ENCODE measurements at regions not wholly inside any gene's neighbourhood (a gene's known extent, or its start where the extent isn't known, plus 50 kb on each side); places are given as distances from the start of the nearest gene placed in this dataset.

GRCh38 chr14:66254038-66254437 lies 232.1 kb upstream of the CCDC196 start:
- Histone ChIP-seq H3K9me3 (no peaks in the 10 kb centered on the region), H3F3A (replicated peaks; ENCODE audit: insufficient read depth) (no peaks in the 10 kb centered on the region), H3K9me2 (no peaks in the 10 kb centered on the region), H3K79me2 (ENCODE audit: insufficient read depth) (no peaks in the 10 kb centered on the region), H3K9ac (no peak overlapping the region), H3K4me2 (no peak overlapping the region), H3K27me3 (ENCODE audit: insufficient read depth) (no peaks in the 10 kb centered on the region), H2AFZ (ENCODE audit: low read depth) (no peak overlapping the region), H3K27ac (ENCODE audit: low read depth in 2 of 2, low read length in 1 of 2) (no peak overlapping the region), H3K4me1 (ENCODE audit: control insufficient read depth in 1 of 2, insufficient read depth in 2 of 2, low read depth in 1 of 2, low read length in 1 of 2) (no peaks in the 10 kb centered on the region), H3K4me3 (ENCODE audit: low read depth in 2 of 2, low read length in 1 of 2) (no peak overlapping the region), H4K20me1 (ENCODE audit: insufficient read depth) (no peaks in the 10 kb centered on the region), H3K36me3 (replicated peaks in 1 of 2; ENCODE audit: control insufficient read depth in 1 of 2, insufficient read depth in 2 of 2, low read length in 1 of 2) (no peaks in the 10 kb centered on the region)
- 50% methylated on average over 3 of the region's 3 CpGs for WGBS (ENCODE audit: low lambda C conversion rate)
- ChIA-PET CTCF (interaction anchor here (0.6 to 1.7 kb wide), 2 partner anchors 12 to 299 kb away, joined by 3 to 4 read pairs; no protein-coding TSS in a partner anchor), POLR2A (no interaction called here)
- TF ChIP-seq, protein P1, sequence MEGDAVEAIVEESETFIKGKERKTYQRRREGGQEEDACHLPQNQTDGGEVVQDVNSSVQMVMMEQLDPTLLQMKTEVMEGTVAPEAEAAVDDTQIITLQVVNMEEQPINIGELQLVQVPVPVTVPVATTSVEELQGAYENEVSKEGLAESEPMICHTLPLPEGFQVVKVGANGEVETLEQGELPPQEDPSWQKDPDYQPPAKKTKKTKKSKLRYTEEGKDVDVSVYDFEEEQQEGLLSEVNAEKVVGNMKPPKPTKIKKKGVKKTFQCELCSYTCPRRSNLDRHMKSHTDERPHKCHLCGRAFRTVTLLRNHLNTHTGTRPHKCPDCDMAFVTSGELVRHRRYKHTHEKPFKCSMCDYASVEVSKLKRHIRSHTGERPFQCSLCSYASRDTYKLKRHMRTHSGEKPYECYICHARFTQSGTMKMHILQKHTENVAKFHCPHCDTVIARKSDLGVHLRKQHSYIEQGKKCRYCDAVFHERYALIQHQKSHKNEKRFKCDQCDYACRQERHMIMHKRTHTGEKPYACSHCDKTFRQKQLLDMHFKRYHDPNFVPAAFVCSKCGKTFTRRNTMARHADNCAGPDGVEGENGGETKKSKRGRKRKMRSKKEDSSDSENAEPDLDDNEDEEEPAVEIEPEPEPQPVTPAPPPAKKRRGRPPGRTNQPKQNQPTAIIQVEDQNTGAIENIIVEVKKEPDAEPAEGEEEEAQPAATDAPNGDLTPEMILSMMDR (IDR thresholded peaks at IDR 0.05): no peak
- TF ChIP-seq FOSL2 (IDR thresholded peaks at IDR 0.05; ENCODE audit: borderline replicate concordance, low read depth) (no peak), RCOR1 (IDR thresholded peaks at IDR 0.05; ENCODE audit: low read length) (no peak), EP300 (IDR thresholded peaks at IDR 0.05; ENCODE audit: borderline replicate concordance in 1 of 2, low read depth in 1 of 2, low read length in 1 of 2) (no peak)
- TF ChIP-seq, protein P2, sequence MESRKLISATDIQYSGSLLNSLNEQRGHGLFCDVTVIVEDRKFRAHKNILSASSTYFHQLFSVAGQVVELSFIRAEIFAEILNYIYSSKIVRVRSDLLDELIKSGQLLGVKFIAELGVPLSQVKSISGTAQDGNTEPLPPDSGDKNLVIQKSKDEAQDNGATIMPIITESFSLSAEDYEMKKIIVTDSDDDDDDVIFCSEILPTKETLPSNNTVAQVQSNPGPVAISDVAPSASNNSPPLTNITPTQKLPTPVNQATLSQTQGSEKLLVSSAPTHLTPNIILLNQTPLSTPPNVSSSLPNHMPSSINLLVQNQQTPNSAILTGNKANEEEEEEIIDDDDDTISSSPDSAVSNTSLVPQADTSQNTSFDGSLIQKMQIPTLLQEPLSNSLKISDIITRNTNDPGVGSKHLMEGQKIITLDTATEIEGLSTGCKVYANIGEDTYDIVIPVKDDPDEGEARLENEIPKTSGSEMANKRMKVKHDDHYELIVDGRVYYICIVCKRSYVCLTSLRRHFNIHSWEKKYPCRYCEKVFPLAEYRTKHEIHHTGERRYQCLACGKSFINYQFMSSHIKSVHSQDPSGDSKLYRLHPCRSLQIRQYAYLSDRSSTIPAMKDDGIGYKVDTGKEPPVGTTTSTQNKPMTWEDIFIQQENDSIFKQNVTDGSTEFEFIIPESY (IDR thresholded peaks at IDR 0.05; ENCODE audit: borderline replicate concordance, low read depth): no peak
- TF ChIP-seq, protein P3, sequence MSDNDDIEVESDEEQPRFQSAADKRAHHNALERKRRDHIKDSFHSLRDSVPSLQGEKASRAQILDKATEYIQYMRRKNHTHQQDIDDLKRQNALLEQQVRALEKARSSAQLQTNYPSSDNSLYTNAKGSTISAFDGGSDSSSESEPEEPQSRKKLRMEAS (IDR thresholded peaks at IDR 0.05; ENCODE audit: low read depth): no peak
- no peak for DNase-seq

GRCh38 chr14:66268802-66269334 lies 217.3 kb upstream of the CCDC196 start:
- no peaks in the 10 kb centered on the region for H3K79me2 ChIP-seq (ENCODE audit: insufficient read depth)
- H2AFZ ChIP-seq (ENCODE audit: low read depth): no peak overlapping the region
- no peak for DNase-seq
- no peak overlapping the region for H3K4me3 ChIP-seq (ENCODE audit: low read depth in 2 of 2, low read length in 1 of 2)
- H3K27ac ChIP-seq (ENCODE audit: low read depth in 2 of 2, low read length in 1 of 2): no peak overlapping the region
- no peaks in the 10 kb centered on the region; a peak in 1 of 4 replicates for H3K4me1 ChIP-seq (ENCODE audit: control insufficient read depth in 1 of 2, insufficient read depth in 2 of 2, low read depth in 1 of 2, low read length in 1 of 2)
- H3K27me3 ChIP-seq (ENCODE audit: insufficient read depth): no peaks in the 10 kb centered on the region
- H3K9me3 ChIP-seq: peaks cover 4% of the 10 kb centered on the region; the same call in 1 of the 2 replicates
- no peaks in the 10 kb centered on the region for H3K9me2 ChIP-seq
- WGBS (ENCODE audit: low lambda C conversion rate): 41% methylated on average over 1 of the region's 1 CpG
- no peak overlapping the region for H3K9ac ChIP-seq
- H3K36me3 ChIP-seq (replicated peaks in 1 of 2; ENCODE audit: control insufficient read depth in 1 of 2, insufficient read depth in 2 of 2, low read length in 1 of 2): no peaks in the 10 kb centered on the region
- H4K20me1 ChIP-seq (ENCODE audit: insufficient read depth): no peaks in the 10 kb centered on the region
- no peaks in the 10 kb centered on the region for H3F3A ChIP-seq (replicated peaks; ENCODE audit: insufficient read depth)
- CTCF ChIA-PET: no interaction called here
- H3K4me2 ChIP-seq: no peak overlapping the region
- POLR2A ChIA-PET: no interaction called here
- TF ChIP-seq POLR2AphosphoS5 (IDR thresholded peaks at IDR 0.05; ENCODE audit: low read depth, low read length) (no peak), USF1 (IDR thresholded peaks at IDR 0.05; ENCODE audit: borderline replicate concordance, low read depth) (no peak), FOXM1 (IDR thresholded peaks at IDR 0.05; ENCODE audit: low read depth) (no peak), GATA2 (CRISPR knock-in tag; IDR thresholded peaks at IDR 0.05) (no peak), TEAD4 (IDR thresholded peaks at IDR 0.05; ENCODE audit: borderline replicate concordance, insufficient read depth) (no peak), USF2 (IDR thresholded peaks at IDR 0.05; ENCODE audit: borderline replicate concordance, low read depth, low read length) (no peak), EP300 (IDR thresholded peaks at IDR 0.05; ENCODE audit: borderline replicate concordance in 1 of 2, low read depth in 1 of 2, low read length in 1 of 2) (no peak), RFX5 (IDR thresholded peaks at IDR 0.05; ENCODE audit: low read length) (no peak), SMC3 (IDR thresholded peaks at IDR 0.05; ENCODE audit: low read depth, low read length) (no peak), RXRA (IDR thresholded peaks at IDR 0.05; ENCODE audit: borderline replicate concordance, low read depth) (no peak)
- TF ChIP-seq, protein P2 (IDR thresholded peaks at IDR 0.05; ENCODE audit: borderline replicate concordance, low read depth): no peak
- TF ChIP-seq, protein P3 (IDR thresholded peaks at IDR 0.05; ENCODE audit: low read depth): no peak

Measured in SK-N-SH (cell line).